ENCODE measurements at regions not wholly inside any gene's neighbourhood (a gene's known extent, or its start where the extent isn't known, plus 50 kb on each side); places are given as distances from the start of the nearest gene placed in this dataset.

DNA sequence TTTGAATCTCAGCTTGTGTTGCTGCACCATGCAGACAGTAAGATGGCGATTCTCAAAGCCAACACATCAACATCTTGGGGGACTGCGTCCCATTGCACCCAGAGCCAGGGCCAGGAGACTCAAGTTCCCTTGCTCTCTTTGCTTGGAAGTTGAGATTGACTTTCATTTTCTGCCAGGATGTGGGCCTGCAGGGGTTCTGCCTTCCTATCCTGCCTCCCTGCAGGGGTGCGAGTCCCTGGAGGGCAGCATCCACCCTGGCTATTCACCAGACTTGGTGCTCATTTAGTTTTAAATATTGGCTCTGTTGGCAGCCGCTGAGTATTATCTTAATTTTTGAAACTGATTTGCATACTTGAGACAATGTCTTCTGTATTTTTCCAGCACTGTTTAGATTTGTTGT, 451.5 kb downstream of the GLRX3 start:
- no peak for DNase-seq (ENCODE audit: low read depth in 1 of 2, low spot score in 1 of 2)

DNA sequence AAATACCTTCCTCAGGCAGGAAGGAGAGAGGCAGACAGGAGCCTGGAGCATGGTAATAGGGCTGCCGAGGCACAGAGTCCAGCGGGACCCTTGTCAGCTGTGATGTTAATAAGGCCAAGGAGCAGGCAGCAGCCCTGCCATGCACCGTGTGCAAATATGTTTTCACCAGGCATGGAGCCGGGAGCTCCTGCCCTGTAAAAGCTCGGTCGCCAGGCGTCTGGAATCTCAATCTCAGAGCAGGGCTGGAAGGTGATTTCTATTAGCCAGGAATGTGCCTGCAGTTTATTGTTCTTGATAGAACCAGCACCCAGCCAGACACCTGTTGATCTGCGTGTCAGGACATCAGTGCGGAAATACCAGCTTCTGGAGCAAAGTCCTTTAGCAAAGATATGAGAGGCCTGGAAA, 469.8 kb downstream of the GLRX3 start:
- no peak for DNase-seq (ENCODE audit: low read depth in 1 of 2, low spot score in 1 of 2)

DNA sequence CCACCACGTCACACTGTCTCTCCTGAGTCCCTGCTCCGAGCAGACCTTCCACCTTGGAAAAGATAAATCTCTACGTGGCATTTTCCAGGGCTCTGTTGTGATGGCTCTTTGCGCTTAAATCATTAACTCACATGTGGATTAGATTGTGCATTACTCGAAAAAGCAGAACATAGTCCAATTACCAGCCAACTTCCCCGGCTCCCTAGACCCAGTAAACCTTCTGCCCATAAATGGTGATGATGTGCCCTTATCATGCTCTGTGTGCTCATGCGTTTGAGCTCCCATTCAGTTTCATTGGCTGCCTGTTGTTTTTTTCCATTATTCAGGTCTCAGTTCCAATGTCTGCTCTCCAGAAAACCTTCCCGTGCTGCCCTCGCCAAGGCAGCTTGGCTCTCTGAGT, 471.2 kb downstream of the GLRX3 start:
- no peak for DNase-seq (ENCODE audit: low read depth in 1 of 2, low spot score in 1 of 2)

DNA sequence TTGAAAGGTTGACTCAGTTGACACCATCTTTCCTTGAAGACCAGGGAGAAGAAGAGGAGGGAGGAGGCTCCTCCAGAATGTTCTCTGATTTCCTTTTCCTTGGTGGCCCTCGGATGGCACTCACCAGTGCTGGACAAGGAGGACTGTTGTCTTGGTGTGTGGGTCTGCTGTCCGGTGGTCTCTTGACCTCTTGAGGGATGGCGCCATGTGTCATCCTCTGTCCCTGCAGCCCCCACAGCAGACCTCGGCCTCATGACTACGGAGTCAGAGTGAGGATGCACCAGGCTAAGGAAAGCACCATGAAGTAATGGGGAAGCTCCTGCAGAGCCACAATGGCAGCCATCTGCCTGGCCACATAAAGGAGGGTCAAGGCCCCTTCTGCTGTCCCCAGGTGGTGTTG, 475.0 kb downstream of the GLRX3 start:
- DNase-seq (ENCODE audit: low read depth in 1 of 2, low spot score in 1 of 2) = no peak

DNA sequence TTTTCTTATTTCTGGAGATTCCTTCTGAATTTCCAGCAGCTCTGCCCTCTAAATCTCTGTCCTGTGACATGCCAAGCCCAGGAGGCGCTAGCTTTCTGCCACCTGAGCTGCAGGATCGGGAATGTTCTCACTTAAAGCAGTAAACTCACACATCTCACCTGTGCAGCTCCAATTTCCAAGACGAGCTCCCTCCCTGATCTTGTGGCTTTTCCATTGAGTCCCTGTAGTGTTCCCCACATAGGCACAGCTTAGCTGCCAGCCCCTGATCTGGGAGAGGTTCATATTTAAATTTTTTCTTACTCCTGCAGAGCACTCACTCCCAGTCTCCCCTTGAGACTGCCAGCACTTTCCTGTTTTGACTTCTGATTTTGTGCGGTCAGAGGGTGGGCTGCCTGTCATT, 479.3 kb downstream of the GLRX3 start:
- no peak for DNase-seq (ENCODE audit: low read depth in 1 of 2, low spot score in 1 of 2)

DNA sequence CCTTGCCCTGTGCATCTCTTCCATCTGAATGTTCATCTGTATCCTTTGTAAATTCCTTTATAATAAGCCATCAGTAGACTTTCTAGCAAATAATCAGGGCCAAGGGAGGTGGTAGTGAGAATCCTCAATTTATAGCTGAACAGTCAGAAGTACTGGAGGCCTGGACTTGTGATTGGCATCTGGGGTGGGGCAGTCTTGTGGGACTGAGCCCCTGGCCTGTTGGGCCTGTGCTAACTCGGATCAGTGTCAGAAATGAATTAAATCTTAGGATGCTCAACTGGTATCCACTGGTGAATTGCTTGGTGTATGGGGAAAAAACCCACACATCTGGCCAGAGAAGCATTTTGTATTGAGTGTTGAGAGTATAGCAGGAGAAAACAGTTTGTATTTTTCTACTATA, 481.8 kb downstream of the GLRX3 start:
- no peak for DNase-seq (ENCODE audit: low read depth in 1 of 2, low spot score in 1 of 2)

DNA sequence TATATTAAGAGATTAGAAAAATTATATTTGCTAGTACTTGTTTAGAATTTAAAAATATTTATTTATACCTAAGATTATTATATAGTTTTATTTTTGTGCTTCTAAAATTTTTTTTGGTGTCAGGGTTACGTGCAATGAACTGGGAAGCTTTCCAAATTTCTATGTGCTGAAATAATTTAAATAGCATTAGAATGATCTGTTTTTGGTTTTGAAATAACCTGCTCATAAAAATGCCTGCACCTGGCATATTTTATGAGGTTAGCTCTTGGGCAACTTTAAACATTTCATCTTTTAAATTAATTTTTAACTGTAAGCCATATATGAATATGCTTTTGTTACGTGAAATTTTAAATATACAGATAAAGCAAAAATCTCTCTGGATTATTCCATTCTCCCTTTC, 482.5 kb downstream of the GLRX3 start:
- no peak for DNase-seq (ENCODE audit: low read depth in 1 of 2, low spot score in 1 of 2)

DNA sequence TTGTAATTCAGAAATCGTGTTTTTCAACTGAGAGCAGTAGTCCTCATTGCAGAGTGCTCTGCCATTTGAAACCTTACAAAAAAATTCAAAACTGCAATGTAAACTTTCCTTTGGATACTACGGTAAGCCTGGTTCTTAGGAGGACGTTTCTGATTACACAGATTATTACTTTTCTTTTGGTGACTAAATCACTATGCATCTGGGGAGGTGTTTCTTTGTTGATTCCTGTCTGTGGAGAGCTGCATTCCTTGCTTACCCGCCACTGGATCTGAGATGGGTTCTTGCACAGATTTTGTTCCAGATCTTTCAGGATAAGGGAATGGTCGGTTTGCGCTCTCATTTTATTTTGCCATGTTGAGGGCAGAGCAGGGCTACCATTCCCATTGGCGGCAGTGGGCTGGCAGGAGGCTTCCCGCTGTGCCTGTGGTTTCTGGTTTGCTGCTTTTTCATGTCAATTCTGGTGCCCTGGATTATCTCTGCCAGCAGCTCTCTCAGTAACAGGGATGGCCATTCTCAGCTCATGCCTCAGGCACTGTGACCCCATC, 485.1 kb downstream of the GLRX3 start:
- DNase-seq (ENCODE audit: low read depth in 1 of 2, low spot score in 1 of 2) = no peak

DNA sequence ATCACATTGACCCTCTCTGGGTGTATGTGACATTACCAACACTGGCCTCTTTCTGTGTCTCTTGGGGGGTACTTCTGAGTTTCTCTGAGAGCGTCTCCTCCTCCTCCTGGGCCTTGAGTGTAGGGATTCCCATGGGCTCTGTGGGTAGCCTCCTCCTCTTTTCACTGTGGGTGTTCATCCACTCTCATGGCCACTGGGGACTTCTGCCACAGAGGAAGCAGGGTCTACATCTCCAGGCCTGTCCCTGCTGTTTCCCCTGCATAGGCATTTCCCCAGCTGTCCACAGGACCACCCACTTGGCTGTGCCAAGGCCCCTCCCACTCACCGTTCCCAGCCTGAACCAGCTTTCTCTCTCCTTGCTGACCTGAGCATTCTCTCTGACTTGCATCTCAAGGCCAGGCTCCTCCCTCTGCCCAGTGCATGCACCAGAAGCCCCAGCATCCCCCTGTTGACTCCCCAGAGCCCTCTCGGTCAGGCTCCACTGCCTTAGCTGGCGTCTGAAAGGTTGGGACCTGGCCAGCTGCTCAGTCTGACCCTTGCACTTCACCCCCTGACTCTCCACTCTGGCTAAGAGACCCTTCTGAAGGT, 487.6 kb downstream of the GLRX3 start:
- no peak for DNase-seq (ENCODE audit: low read depth in 1 of 2, low spot score in 1 of 2)

DNA sequence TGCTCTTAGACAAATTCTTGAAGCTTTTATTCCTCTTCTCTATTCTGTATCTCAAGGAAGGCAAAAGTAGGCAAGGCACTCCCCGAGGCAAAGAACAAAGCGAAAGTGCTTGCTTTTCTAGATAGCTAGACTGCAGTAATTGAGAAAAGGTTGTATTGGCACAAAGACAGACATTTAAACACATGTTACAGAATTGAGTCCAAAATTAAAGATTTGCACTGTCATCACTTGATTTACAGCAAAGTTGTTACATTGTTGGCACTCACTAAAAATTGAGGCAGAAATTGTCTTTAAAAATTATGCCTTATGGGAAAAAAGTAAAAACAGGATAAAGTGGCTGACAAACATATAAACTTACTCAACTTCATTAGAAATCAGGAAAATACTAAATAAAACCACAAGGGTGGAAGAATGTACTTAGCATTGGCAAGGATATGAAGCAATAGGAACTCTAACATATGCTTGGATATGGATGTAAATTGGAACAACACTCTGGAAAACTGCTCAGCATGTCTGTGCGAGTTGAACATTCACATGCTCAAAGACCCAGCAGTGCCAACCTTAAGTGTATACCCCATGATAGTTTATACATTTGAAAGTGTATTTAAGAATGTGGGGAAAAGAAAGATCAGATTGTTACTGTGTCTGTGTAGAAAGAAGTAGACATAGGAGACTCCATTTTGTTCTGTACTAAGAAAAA, 491.3 kb downstream of the GLRX3 start:
- DNase-seq (ENCODE audit: low read depth in 1 of 2, low spot score in 1 of 2) = no peak

DNA sequence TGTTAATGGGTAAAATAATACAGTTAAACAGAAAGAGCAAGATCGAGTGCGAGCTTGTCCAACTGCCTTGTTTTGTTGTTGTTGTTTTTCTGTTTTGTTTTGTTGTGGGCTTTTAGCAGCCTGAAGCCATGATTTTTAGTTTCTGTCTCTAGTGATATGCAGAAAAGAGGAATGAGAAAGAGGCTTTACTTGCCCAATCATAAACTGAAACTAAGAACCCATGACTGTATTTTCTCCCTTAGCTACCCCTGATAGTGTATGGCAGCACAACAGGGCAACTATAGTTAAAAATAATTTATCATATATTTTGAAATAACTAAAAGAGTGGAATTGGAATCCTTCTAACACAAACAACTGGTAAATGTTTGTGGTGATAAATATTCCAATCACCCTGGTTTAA, 493.9 kb downstream of the GLRX3 start:
- no peak for DNase-seq (ENCODE audit: low read depth in 1 of 2, low spot score in 1 of 2)

DNA sequence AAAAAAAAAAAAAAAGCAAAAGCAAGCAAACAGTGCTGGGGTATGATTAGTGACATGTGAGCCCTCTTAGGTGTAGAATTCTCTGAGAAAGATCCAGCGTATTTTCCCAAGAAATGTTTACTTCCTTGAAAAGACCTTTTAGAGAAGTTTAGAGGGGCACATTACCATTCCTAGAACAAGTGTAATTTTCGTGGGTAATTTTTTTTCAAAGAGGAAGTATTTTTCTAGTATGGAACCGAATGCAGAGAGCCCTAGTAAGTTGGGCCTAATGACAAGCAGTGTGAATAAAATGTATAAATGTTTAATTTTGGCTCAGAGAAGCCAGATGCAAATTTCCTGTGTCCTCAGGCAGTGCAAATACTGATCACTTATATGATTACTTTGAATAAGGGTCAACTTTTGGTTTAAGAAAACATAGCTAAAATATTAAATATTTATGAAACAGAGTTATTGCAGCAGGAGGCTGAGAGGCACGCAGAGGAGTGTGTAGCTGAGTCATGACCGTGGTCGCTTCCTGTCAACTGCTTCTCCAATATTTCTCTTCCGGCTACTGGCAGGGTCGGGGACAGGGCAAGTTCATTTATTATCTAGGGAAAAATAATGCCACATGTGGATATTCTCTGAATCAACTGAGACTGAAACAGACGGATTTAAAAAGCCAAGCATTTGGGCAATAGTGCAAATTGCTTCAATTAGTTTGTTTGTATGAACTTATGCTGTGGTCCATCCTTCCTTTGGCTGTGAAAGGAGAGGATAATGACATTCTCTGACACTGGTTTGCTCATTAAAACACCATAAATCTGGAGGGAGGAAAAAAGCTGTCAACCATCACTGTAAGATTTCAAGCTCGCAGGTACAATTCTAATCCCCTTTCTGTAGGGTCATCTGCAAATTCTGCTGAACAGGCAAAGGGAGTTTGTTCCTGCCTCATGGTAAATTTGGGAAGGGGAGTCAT, 495.2 kb downstream of the GLRX3 start:
- no peak for DNase-seq (ENCODE audit: low read depth in 1 of 2, low spot score in 1 of 2)

DNA sequence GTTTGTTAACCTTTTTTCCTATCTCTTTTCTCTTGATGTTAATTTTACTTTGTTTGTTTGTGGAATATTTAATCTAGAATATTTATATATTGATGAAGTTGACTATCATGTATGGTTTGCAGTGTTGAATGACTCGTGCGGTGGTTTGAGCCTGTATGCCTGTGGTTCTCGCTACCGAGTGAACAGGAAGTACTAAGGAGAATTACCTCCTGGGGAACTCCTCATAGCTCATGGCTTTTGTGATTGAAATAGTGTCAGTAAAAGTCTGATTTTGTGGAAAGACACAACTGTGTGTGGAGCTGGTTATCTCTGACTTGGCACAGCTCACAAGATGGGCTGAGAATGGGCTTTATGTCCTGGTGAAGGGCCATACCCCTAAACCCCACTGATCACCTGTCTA, 498.6 kb downstream of the GLRX3 start:
- no peak for DNase-seq (ENCODE audit: low read depth in 1 of 2, low spot score in 1 of 2)

DNA sequence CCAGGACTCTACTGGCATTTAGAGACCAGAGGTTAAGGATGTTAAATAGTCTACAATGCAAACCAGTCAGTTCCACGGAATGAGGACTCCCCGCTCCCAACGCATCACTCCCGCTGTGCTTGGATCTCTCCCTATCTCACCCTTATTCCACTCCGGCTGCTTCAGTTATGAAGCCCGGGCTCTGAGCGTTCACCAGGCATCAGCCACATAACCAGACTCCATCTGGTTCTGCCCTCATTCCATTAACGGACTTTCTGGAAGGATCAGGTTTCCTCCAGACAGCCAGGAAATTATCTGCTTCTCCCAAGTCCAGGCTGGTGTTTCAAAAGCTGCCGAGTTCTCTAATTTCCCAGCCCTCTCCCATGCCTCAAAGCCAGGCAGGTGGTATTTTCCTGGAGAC, 499.3 kb downstream of the GLRX3 start:
- no peak for DNase-seq (ENCODE audit: low read depth in 1 of 2, low spot score in 1 of 2)

DNA sequence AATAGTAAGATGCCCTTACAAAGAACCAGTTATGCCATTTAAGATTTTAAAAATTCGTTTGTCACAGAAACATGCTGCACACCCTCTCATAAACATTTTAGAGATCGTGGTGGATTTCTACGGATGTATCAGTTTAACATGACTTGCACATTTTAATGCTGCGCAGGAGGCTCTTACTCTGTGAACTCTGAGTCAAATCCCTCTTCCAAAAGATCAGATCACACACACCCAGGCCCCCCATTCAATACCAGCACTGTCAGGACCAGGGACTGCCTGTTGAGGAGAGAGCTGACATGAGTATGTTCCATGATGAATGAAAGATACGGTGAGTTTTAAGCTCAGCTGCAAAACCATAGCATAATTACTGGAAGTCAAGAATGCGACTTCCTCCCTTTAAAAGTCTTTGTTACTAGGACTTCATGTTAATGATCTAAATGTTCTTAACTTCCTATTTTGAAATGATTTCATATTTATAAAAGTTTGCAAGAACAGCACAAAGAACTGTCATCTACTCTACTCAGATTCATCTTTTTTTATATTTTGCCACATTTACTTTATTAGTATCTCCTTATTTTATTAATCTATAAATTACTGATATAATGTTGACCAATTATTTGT, 500.2 kb downstream of the GLRX3 start:
- DNase-seq (ENCODE audit: low read depth in 1 of 2, low spot score in 1 of 2) = no peak

DNA sequence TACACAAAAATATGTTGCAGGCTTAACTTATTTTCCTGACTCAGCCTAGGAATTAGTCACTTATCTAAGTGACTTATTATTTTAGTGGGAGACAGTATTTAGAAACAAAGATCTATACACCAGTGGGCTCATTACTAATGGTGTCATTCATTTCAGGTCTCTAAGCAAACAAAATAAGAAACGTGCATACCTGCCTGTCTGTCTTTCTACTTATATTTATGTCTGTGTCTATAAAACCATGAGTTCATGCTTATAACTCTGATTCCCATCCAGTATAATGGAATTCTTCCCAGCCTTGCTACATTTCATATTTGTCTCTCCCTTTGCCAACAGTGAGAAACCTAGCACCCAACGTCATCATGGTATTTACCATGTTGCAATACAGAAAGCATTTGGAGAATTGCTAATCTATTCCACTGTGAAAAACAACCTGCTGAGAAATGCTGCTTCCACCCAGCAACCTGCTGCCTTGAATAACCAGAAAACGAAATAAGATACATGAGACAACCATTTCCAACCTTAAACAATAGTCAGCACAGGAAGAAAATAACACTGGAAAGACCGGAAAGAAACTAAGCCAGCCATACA, 501.0 kb downstream of the GLRX3 start:
- DNase-seq (ENCODE audit: low read depth in 1 of 2, low spot score in 1 of 2) = no peak

DNA sequence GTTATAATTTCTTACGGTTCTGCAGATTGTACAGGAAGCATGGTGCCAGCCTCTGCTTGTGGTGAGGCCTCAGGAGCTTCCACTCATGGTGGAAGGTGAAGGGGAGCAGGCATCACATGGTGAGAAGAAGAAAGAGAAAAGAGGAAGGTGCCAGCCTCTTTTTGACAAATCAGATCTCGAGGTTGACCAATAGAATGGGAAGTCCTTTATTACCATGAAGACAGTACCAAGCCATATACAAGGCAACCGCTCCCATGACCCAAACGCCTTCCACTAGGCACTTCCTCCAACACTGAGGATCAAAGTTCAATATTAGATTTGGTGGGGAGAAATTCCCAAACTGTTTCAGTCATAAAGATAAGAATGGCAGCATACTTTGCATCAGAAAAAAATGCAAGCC, 502.8 kb downstream of the GLRX3 start:
- no peak for DNase-seq (ENCODE audit: low read depth in 1 of 2, low spot score in 1 of 2)

DNA sequence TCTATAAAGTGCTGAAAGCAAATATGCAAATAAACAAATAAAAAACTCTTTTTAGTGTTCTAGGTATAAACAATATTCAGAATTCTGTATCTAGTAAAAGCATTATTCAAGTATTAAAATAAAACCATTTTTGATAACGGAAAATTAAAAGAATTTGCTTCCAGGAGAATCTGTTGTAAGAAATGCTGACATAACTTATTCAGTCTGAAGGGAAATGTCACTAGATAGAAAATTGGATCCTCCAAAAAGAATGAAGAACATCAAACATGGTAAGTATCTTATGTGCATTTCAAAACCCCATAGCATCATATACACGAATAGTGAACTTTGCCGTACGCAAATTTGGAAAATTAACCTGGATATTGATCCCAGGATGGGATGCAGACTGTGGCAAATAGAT, 506.7 kb downstream of the GLRX3 start:
- DNase-seq (ENCODE audit: low read depth in 1 of 2, low spot score in 1 of 2) = no peak

DNA sequence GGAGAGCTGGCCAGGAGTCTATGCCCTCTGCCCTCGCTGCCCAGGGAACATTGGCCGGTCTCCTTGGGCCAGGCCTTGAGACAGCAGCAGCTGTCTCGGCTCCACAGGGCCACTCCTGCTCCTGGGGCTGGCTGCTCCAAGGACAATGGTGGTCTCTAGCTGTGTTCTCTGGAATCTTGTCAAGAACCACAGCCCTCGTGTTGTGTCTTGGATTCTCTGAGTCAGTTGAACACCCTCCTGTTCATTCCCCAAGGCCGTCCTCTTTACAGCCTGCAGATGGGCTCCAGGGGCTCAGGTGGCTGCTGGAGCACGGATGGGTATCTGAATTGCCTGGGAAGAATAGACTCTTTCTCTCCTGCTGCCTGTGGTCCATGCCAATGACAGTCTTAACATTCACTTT, 511.1 kb downstream of the GLRX3 start:
- no peak for DNase-seq (ENCODE audit: low read depth in 1 of 2, low spot score in 1 of 2)

DNA sequence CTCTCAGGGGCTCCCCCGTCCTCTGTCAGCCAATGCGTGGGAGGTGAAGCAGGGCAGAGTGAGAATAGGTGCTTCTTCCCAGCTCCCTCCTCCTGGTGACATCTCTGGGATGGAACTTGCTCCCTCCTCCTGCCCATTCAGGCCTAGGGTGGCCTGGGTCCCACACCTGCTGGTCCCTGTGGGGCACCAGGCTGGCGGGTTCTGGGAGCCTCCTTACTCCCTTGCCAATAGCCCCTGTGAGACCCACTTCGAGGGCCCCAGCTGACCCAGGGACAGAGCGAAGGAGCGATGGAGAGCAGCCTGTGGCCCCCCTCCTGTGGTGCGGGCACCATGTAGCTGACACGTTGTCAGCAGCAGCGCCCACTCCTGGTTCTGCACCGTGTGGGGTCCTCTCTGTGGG, 512.6 kb downstream of the GLRX3 start:
- DNase-seq (ENCODE audit: low read depth in 1 of 2, low spot score in 1 of 2) = no peak

DNA sequence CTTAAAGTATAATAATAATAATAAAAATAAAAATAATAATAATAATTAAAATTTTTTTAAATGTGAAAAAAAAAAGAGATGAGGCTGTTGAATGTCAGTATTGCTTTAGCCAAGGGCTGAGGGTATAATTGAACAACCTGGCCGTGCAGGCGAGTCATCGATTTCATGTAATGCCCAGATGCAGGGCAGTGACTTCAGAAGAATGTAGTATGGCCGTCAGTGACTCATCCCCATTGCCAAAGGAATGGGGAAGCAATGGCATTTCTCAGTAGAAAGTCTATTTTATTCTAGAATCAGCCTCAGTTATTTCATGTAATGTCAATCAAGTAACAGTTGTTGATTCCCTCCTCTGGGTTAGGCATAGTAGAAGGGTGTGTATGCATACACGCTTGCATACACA, 516.4 kb downstream of the GLRX3 start:
- no peak for DNase-seq (ENCODE audit: low read depth in 1 of 2, low spot score in 1 of 2)

All from stimulated activated CD4-positive, alpha-beta T cell treated with anti-CD3 and anti-CD28 coated beads, Interleukin-15, amount 100 ng/mL, for 1 hour (primary cell).